ENCODE measurements at regions not wholly inside any gene's neighbourhood (a gene's known extent, or its start where the extent isn't known, plus 50 kb on each side); places are given as distances from the start of the nearest gene placed in this dataset.

DNA sequence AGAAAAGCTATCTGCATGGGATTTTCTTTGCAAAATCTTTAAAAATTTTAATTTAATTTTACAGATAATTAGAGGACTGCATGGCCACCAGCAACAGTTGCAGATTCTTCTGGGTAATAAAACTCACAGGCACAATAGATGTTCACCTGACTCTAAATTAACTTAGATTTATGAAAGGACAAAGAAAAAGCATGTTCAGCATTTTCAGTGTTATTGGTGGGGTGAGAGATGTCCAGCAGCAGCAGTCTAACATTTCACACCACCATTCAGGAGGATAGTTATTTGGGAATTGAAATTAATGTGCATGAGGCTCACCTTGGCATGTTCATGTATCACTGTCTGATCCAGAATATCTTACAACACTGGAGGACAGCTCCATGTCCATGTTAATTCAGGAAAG, 74.0 kb downstream of the SCGB2B2 start:
- TF ChIP-seq EP300 (IDR thresholded peaks at IDR 0.05) (no peak), POLR2A (IDR thresholded peaks at IDR 0.05) (no peak)
- TF ChIP-seq, protein P1, sequence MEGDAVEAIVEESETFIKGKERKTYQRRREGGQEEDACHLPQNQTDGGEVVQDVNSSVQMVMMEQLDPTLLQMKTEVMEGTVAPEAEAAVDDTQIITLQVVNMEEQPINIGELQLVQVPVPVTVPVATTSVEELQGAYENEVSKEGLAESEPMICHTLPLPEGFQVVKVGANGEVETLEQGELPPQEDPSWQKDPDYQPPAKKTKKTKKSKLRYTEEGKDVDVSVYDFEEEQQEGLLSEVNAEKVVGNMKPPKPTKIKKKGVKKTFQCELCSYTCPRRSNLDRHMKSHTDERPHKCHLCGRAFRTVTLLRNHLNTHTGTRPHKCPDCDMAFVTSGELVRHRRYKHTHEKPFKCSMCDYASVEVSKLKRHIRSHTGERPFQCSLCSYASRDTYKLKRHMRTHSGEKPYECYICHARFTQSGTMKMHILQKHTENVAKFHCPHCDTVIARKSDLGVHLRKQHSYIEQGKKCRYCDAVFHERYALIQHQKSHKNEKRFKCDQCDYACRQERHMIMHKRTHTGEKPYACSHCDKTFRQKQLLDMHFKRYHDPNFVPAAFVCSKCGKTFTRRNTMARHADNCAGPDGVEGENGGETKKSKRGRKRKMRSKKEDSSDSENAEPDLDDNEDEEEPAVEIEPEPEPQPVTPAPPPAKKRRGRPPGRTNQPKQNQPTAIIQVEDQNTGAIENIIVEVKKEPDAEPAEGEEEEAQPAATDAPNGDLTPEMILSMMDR (IDR thresholded peaks at IDR 0.05): no peak

All from stomach (tissue), 4 donors.